ENCODE measurements at regions not wholly inside any gene's neighbourhood (a gene's known extent, or its start where the extent isn't known, plus 50 kb on each side); places are given as distances from the start of the nearest gene placed in this dataset.

DNA sequence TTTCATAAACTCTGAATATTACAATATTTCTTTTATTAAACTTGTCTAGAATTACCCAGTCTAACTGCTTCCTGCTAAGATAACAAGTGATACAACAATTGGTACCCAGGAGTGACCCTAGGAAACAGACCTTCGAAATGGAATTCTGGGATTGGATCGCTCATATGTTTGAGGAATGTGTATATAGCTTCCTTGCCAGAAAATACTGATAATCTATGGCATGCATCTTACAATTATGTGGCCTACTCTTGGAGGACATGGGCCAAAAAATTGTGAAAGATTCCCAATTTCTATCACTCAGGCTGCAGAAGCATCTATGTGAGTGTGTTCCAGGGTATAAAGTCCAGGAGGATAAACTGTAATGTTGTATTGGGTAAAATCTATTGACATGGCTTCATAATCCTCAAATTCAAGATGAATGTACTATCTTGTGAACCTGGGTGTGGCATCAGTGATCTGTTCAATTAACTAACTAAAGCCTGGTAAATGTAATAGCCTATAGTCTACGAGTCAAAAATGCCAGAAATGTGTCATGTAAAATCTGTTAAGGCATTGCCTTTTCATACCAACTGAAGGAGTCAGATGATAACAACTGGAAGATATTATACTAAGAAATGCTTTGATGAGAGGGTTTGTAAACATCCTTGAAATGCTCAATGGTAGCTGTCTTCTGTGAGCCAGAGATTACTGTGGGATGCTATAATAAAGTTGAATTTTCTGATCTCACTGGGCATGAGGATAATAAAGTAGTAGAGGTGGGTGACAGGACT, 1499.3 kb downstream of the PCDH7 start:
- Histone ChIP-seq H3K9me3 (no peaks in the 10 kb centered on the region), H3K27ac (no peak overlapping the region), H3K4me3 (no peak overlapping the region), H3K36me3 (no peaks in the 10 kb centered on the region), H3K27me3 (no peaks in the 10 kb centered on the region), H3K4me1 (no peaks in the 10 kb centered on the region)
- intact Hi-C loops (cut with DNase I), result no loop called here
- DNase-seq (no peak), ATAC-seq (no peak)
- TF ChIP-seq, protein P1, sequence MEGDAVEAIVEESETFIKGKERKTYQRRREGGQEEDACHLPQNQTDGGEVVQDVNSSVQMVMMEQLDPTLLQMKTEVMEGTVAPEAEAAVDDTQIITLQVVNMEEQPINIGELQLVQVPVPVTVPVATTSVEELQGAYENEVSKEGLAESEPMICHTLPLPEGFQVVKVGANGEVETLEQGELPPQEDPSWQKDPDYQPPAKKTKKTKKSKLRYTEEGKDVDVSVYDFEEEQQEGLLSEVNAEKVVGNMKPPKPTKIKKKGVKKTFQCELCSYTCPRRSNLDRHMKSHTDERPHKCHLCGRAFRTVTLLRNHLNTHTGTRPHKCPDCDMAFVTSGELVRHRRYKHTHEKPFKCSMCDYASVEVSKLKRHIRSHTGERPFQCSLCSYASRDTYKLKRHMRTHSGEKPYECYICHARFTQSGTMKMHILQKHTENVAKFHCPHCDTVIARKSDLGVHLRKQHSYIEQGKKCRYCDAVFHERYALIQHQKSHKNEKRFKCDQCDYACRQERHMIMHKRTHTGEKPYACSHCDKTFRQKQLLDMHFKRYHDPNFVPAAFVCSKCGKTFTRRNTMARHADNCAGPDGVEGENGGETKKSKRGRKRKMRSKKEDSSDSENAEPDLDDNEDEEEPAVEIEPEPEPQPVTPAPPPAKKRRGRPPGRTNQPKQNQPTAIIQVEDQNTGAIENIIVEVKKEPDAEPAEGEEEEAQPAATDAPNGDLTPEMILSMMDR (IDR thresholded peaks at IDR 0.05), result no peak

DNA sequence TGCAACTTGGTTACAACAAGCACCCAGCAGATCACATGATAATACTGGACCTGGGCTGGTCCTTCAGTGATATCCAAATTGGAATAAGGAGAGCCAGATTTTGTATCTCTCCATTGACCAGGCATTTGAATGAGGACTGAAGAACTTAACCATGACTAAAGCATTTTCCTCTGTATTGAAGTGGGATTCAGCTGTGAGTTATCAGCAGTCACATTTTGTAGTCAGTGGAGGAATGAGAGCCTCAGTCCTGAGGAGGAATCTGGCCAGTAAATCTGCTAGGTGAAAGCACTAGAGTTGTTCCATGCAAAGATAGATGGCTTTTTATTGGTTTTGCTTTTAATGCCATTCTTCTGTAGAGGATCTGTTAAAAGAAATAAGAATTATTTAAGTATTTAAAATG, 1506.0 kb downstream of the PCDH7 start:
- ATAC-seq, result no peak
- intact Hi-C loops (cut with DNase I), result no loop called here
- no peaks in the 10 kb centered on the region for H3K4me1 ChIP-seq
- H3K27me3 ChIP-seq, result no peaks in the 10 kb centered on the region
- TF ChIP-seq, protein P1 (IDR thresholded peaks at IDR 0.05), result no peak
- no peak overlapping the region for H3K27ac ChIP-seq
- H3K4me3 ChIP-seq, result no peak overlapping the region
- DNase-seq, result no peak
- no peaks in the 10 kb centered on the region for H3K9me3 ChIP-seq
- no peaks in the 10 kb centered on the region for H3K36me3 ChIP-seq

DNA sequence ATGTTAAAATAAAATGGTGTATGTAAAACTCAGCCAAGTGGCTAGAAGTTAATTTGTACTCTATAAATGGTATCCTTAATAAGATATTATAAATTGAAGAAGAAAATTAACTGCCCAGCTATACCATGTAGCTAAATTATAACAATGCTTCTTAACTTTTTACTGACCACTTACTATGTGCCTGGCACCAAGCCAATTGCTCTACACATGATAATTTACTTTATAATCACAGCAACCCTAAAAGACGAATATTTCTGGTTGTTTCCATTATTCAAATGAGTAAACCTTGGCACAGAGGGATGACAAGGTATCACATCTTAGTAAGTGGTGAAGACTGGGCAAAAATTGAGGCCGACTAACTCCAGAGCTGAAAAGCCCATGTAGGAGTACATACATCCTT, 1506.6 kb downstream of the PCDH7 start:
- TF ChIP-seq, protein P1 (IDR thresholded peaks at IDR 0.05), result no peak
- no peaks in the 10 kb centered on the region for H3K27me3 ChIP-seq
- intact Hi-C loops (cut with DNase I), result no loop called here

DNA sequence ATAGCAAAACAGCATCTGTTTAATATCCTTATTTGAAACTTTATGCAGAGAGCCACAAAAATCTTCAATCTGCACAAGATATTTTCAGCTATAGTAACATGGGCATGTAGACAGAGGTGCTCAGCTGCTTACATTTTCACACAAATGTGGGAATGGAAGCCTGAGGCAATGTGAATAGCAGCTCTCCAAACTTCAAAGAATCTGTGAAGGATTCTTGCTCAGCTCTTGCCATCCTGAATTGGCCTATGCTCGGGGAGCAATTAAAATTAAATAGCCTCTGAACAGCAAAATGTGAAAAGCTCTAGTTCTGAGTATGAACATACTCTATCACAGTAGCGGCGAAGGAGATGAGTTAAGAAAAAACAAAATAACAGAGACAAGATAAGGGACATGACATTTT, 1523.8 kb downstream of the PCDH7 start:
- Histone ChIP-seq H3K4me1 (no peaks in the 10 kb centered on the region), H3K4me3 (no peak overlapping the region), H3K9me3 (no peaks in the 10 kb centered on the region), H3K27me3 (no peaks in the 10 kb centered on the region), H3K27ac (no peak overlapping the region), H3K36me3 (no peaks in the 10 kb centered on the region)
- TF ChIP-seq, protein P1 (IDR thresholded peaks at IDR 0.05), result no peak
- ATAC-seq (no peak), DNase-seq (no peak)
- intact Hi-C loops (cut with DNase I), result no loop called here

More for the DNA sequence above, 1506.6 kb downstream of the PCDH7 start:
- Histone ChIP-seq H3K27ac (no peak overlapping the region), H3K4me3 (no peak overlapping the region), H3K36me3 (no peaks in the 10 kb centered on the region), H3K9me3 (no peaks in the 10 kb centered on the region), H3K4me1 (no peaks in the 10 kb centered on the region)
- DNase-seq (no peak), ATAC-seq (no peak)

DNA sequence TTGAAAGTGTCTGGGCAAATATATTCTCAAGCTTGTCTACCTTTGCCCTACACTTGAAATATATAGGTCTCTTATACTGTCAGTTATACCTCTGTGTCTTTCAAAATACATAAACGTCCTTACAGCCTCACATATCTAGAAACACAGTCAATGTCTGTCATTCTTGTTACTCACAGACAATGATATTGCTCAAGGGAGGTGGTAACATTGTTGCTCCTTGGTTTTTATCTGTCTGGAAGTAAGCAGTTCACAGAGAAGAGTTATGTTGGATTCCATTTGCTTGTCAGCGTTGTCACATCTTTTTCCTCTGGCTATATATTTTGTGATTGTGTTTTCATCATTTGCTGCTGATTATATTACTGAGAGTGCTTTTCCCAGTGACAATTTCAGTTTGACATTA, 1528.9 kb downstream of the PCDH7 start:
- H3K27me3 ChIP-seq, result no peaks in the 10 kb centered on the region
- no peaks in the 10 kb centered on the region for H3K4me1 ChIP-seq
- intact Hi-C loops (cut with DNase I), result no loop called here
- no peaks in the 10 kb centered on the region for H3K36me3 ChIP-seq
- no peaks in the 10 kb centered on the region for H3K9me3 ChIP-seq
- DNase-seq (no peak), ATAC-seq (no peak)
- no peak overlapping the region for H3K27ac ChIP-seq
- no peak overlapping the region for H3K4me3 ChIP-seq
- TF ChIP-seq, protein P1 (IDR thresholded peaks at IDR 0.05), result no peak

DNA sequence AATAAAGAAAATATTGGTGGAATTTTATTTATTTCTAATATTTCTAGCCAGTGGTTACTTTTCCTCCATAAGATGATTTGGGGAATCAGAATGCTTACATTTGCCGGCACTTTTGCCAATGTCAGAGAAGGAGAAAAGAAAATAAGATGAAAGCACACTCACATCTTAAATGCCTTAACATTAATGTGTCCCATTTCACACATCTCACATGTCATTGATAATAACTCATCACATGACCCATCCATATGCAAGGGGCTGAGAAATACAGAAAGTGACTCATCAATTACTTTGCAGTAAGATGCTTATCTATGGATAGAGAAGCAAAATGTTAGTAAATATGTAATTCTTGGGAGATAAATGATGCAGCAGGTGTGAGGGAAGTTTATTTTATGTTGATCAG, 1531.0 kb downstream of the PCDH7 start:
- Histone ChIP-seq H3K27me3 (no peaks in the 10 kb centered on the region), H3K4me3 (no peak overlapping the region), H3K36me3 (no peaks in the 10 kb centered on the region), H3K4me1 (no peaks in the 10 kb centered on the region), H3K9me3 (no peaks in the 10 kb centered on the region), H3K27ac (no peak overlapping the region)
- TF ChIP-seq, protein P1 (IDR thresholded peaks at IDR 0.05), result no peak
- intact Hi-C loops (cut with DNase I), result no loop called here
- ATAC-seq (no peak), DNase-seq (no peak)
